ENCODE measurements at regions not wholly inside any gene's neighbourhood (a gene's known extent, or its start where the extent isn't known, plus 50 kb on each side); places are given as distances from the start of the nearest gene placed in this dataset.
"Not testable (repeated sequence)": the region's sequence is repeated elsewhere in the genome, so short reads cannot be mapped to it uniquely, and the experiment has no call there.

DNA sequence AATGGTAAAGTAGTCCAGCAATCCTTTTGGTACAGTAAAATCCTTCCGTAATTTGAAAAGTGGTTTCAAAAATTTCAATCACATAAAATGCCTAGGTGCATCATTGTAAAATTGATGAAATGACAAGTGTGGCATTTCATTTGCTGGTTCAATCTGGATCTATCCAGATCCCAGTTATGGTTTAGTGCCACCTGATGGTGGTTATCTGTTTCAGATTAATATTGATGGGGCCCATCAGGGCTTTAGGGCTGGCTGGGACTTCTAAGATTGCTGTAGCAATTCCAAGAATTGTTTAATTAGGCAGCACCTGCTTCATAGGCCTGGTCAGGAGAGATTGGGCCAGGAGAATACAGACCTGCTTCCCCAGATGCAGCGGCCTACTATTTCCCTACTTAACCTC, 55.5 kb upstream of the PIK3C3 start:
- DNase-seq (ENCODE audit: low spot score), result no peak

DNA sequence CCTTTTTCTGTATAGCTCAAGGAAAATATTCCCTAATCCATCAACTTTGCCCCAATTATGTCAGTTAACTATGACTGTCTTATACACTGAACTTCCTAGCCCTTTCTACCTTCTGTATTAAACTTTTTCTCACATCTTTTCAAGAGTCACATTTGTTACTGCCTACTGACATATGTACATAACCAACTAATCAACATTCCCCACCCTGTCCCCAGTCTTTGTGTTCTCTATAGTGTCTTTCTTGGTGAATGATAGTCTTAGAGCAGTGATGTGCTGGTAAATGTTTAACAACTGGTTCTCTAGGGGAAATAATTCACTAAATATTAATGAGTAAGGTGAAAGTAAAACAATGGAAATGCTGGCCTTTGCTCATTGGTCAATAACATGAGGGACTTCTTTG, 61.6 kb upstream of the PIK3C3 start:
- no peak for DNase-seq (ENCODE audit: low spot score)

- DNase-seq (ENCODE audit: low spot score), result no peak
Observed at GRCh38 chr18:41887100-41887499, 67.9 kb upstream of the PIK3C3 start.

- DNase-seq (ENCODE audit: low spot score), result no peak
Observed at GRCh38 chr18:41886126-41886807, 68.8 kb upstream of the PIK3C3 start.

- no peak for DNase-seq (ENCODE audit: low spot score)
Observed at GRCh38 chr18:41881285-41881684, 73.7 kb upstream of the PIK3C3 start.

DNA sequence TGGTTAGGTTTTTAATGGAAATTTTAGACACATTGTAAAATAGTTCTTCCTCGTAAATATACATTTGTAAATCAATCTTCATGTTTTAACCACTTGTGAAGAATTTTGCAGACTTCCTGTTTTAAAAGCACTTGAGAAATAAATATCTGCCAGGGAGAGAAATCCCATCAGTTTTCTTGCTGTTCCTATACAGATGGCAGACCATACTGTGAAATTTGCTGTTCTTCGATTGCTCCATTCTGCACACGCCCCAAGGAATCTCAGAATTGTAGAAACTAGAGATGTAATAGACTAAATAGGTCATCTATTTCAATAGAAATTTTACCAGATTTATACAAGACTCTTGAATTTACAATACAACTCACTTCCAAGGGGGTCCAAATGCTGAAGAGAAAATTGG, 75.8 kb upstream of the PIK3C3 start:
- no peak for DNase-seq (ENCODE audit: low spot score)

DNA sequence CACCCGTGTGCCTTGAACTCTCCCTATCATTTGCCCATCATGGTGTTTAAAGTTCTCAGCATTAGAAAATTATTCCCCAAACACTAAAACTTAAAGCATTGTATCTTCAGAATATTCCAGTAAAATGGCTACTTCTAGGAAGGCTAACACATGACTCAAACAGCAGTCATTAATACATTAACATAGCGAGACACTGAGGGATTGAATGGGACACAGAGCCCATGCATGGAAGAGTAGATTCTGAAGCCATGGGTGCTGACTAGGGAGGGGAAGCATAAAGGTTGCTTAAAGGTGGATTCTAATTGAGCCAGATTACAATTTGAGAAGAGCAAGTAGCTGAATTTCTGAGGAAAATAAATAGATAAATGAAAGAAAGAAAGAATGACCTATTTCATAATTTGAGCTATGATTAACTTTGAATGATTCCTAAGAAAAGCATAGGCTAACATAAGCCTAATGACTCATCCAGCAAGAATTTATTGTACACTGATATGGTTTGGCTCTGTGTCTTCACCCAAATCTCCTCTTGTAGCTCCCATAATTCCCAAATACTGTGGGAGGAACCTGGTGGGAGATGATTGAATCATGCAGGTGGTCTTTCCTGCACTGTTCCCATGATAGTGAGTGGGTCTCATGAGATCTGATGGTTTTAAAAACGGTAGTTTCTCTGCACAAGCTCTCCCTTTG, 79.8 kb upstream of the PIK3C3 start:
- DNase-seq (ENCODE audit: low spot score), result no peak

DNA sequence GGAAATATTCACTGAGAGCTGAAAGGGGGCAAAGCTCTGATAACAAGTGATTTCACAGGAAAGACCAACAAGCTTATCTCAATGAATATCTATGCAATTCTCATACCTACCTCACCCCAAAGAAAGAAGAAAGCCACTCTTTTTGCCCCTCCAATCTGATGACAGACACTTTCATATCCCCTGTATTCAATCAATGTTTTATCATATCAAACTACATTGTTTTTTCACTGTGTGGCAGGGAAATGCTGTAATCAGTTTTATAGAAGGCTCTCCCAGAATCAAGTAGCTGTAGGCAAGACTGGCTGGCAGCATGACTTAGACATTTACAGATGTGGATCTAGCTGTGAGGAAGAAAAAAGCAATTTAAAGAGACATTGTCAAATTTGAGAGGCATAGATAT, 81.3 kb upstream of the PIK3C3 start:
- DNase-seq (ENCODE audit: low spot score), result no peak

DNA sequence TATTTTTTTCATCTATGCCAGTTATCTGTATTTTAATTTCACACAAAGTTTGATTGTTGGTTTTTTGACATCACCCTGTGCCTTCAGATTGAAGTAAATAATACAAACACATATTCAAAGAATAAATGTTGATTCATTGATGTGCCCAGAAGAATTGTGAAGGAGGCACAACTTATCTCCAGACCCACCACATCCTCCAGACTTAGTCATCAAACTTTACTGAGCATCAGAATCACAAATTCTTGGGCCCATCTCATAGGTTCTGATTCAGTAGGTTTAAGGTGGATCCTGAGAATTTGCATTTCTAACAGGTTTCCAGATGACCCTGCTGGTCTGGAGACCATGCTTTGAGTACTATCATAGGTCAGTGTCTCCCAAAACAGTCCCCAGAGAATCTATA, 82.8 kb upstream of the PIK3C3 start:
- no peak for DNase-seq (ENCODE audit: low spot score)

DNA sequence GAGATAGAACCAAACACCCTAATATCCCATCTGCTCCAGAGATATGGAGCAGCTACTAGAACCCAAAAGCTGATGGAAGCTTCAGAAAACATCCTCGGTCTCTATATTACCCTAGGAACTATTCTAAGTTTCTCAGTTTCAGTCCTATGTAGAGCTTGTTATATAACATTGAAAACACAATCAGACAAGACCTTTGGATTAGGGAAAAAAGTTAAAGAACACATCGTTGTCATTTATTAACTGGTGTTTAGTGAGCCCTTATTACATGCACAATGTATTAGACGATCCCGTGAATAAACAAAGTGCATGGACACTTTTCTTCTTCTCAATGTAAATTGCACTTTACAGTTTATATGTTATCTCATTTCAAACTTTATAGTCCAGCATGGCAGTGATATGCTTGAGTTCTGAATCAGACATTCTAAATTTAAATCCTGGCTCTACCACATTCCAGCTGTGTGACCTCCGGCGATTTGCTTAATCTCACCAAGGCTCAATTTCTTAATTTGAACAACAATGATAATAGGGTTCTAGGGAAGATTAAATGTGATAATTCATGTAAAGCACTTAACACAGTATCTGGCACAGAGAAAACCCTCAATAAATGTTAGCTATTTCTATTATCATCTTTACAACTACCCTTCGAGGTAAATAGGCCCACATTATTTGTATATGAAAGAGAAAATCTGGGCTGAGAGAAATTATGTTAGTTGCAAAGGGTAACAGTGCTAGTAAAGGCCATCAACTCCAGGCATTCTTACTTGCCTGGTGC, 83.6 kb upstream of the PIK3C3 start:
- no peak for DNase-seq (ENCODE audit: low spot score)

DNA sequence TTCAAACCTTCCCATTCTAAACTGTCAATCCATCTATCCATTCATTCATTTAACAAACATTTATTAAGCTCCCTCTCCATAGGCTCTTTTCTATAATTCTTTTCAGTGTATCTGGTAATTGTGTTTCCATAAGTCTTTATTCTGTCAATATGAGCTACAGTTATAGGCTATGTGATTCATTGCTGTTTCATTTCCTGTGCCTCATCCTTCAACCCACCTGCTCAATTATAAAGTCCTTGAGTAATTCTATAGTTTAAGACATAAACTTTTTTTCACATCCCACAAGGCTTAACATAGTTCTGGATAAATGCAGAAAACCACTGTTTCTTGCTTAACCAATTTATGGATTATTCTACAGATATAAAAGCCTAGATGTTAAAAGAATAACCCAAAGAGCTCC, 84.2 kb upstream of the PIK3C3 start:
- DNase-seq (ENCODE audit: low spot score), result no peak

DNA sequence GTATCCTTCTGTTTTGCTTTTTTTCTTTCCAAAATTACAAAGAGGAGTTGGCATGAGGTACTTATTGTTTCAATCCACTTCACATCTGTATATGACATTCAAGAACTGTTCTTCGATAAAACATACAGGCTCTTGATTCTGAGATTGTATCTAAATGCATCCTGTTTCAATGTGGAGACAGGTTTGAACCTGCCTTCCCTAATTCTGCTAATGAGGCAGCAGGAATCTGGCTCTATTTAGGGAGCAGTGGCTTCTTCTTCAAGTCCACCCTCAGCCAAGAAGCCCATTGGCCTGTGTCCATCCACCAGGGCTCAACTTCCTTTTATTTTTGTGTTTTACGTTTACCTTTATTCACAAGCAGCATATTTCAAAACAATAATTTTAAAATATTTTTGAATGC, 84.8 kb upstream of the PIK3C3 start:
- no peak for DNase-seq (ENCODE audit: low spot score)

DNA sequence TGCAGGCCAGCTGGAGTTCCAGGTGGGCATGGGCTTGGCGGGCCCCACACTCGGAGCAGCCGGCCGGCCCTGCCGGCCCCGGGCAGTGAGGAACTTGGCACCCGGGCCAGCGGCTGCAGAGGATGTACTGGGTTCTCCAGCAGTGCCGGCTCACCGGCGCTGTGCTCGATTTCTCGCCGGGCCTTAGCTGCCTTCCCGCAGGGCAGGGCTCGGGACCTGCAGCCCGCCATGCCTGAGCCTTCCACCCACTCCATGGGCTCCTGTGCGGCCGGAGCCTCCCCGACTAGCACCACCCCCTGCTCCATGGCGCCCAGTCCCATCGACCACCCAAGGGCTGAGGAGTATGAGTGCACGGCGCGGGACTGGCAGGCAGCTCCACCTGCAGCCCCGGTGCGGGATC, 89.2 kb upstream of the PIK3C3 start:
- not testable (repeated sequence) for DNase-seq (ENCODE audit: low spot score)

DNA sequence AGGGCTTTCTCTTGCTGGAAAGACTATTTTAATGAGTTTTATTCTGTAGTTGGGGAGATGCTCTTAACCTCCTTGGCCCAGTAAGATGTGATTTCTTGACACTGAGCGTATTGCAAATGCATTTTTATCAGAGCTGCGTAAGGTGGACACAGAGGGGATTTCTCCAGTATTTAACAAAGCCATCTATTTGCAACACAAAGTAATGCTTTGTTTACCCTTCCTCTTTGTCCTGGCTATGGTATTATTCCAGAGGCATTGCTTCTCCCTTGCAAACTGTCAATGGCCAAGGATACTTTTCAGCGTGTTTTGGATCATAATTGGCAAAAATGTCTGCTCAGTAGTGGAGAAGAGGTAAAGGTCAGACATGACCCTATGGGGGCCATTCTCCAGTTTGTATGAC, 90.8 kb upstream of the PIK3C3 start:
- DNase-seq (ENCODE audit: low spot score), result no peak

DNA sequence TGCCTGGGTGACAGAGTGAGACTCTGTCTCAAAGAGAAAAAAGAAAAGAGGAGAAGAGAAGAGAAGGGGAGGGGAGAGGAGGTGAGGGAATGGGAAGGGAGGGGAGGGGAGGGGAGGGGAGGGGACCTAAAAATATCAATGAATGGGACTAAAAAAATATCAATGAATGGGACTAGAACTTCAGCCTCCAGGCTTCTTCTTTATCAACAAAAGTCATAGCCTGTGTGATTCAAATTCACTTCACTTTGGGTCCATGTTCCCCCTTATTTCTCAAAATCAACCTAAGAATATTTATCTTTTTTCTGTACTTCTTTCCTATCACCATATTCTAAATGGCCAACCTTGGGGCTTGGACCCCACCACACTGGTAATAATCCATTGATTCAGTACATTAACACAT, 92.1 kb upstream of the PIK3C3 start:
- no peak for DNase-seq (ENCODE audit: low spot score)

DNA sequence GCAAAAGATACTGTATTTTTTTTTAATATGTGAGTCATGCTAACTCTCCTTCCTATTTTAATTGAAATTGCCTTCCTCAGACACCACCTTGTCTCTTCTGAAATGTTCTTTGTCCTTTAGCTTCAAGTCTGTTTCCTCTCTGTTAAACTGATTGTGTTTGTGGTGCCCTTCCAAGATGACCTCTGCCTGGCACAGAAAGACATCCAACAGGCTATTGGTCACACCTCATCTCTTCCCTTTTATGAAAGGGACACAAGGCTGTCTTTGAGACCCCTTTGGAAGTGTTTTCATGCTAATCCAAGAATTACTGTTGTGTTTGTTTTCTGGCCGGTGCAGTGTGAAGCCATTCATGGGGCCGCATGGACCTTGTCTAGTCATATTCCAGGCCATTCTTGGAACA, 94.0 kb upstream of the PIK3C3 start:
- DNase-seq (ENCODE audit: low spot score), result no peak

DNA sequence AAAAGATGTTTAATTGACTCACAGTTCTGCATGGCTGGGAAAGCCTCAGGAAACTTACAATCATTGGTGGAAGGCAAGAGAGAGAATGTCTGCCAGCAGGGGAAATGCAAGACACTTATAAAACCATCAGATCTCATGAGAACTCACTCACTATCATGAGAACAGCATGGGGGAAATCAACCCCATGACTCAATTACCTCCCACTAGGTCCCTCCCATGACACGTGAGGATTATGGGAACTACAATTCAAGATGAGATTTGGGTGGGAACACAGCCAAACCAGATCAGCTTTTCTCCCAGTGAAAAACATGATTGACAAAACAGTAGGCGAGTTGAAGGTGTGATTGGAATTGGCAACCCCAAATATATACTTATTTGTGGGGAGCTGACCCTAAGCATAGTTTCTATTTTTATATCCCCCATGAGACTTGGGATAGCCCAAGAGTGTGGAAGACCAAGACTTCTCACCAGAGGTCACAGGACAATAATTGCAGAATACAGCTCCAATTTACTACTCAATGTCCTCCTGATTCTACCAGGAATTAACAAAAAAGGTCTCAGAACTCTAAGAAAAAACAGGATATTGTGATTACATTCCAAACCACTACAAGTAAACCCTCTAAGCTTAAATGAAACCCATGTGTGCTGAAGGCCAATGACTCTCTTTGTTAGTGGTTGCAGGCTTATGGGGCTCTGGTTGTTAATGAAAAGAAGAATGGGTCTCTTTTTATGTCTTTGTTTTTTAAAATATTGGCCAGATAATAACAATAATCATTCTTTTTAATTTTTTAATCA, 96.1 kb upstream of the PIK3C3 start:
- DNase-seq (ENCODE audit: low spot score), result no peak

GRCh38 chr18:41853280-41853679, 101.8 kb upstream of the PIK3C3 start:
- no peak for DNase-seq (ENCODE audit: low spot score)

DNA sequence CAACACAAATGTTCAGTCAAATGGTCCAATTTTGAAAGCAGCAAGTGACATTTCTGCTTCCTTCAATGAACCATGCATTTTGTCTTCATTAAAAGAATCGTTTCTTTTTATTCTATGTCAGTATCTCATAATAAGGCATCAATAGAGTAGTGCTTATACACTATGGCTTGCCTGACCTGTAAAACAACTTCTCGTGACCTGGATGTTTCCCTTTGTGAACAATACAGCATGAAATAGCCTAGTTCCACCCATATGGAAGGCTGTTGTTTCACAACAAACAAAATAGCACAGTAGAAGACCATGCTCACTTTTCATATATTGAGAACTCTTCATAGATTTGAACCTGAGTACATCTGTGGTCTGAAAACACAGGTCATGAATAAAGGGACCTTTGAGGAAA, 104.3 kb upstream of the PIK3C3 start:
- DNase-seq (ENCODE audit: low spot score), result no peak

DNA sequence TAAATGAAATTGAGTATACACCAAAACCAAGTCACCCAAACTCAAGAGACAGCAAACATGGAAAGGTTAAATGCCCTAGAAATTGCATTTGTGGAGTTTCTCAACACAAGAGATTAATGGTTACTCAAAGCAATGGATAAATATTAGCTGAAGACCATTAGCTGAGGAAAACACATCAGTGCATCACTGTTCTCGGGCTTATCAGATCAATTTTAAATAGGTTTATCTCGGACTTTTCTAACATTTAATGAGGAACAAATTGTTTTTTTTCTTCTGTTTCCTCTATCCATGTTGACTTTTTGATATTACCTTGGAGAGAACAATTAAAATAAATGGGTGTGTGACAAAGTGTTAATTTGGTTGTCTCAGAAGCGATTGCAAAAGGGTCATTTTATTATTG, 105.4 kb upstream of the PIK3C3 start:
- no peak for DNase-seq (ENCODE audit: low spot score)

- no peak for DNase-seq (ENCODE audit: low spot score)
Observed at GRCh38 chr18:41845563-41845962, 109.5 kb upstream of the PIK3C3 start.

DNA sequence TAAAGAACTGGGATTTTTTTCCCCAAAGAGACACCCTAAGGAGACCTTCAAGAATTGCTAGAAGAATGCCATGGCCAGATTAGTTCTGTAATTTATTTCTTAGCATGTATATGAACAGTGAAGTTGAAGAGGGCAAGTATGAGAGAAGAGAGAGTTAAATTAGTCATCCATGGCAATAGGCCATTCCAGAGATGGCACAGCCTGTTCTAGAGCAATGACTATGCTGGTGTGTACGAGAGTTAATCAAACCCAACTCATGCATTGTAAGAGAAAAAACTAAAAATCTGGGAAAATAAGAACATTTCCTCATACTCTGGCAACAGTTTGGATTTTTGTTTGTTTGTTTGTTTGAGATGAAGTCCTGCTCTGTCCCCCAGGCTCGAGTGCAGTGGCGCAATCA, 112.1 kb upstream of the PIK3C3 start:
- DNase-seq (ENCODE audit: low spot score), result no peak
